ENCODE measurements at regions not wholly inside any gene's neighbourhood (a gene's known extent, or its start where the extent isn't known, plus 50 kb on each side); places are given as distances from the start of the nearest gene placed in this dataset.

- no peak for TF ChIP-seq CTCF (IDR thresholded peaks at IDR 0.05)
- TF ChIP-seq JUND (IDR thresholded peaks at IDR 0.05) = no peak
- no peak for TF ChIP-seq EP300 (IDR thresholded peaks at IDR 0.05; ENCODE audit: borderline replicate concordance in 1 of 2, low read depth in 1 of 2, low read length in 1 of 2)
- no peak for TF ChIP-seq PBX3 (IDR thresholded peaks at IDR 0.05)
- TF ChIP-seq REST (IDR thresholded peaks at IDR 0.05; ENCODE audit: low read depth, low read length) = no peak
These were observed 141.3 kb upstream of the ALKAL2 start for GRCh38 chr2:429142-429541.
